ENCODE measurements at regions not wholly inside any gene's neighbourhood (a gene's known extent, or its start where the extent isn't known, plus 50 kb on each side); places are given as distances from the start of the nearest gene placed in this dataset.

GRCh38 chr4:77375866-77376607, 219.0 kb downstream of the CCNG2 start (continued):
- TF ChIP-seq HMGXB3 (CRISPR knock-in tag; IDR thresholded peaks at IDR 0.05; ENCODE audit: borderline replicate concordance) (no peak), ATF7 (IDR thresholded peaks at IDR 0.05) (no peak), ATF7 (CRISPR knock-in tag; IDR thresholded peaks at IDR 0.05) (no peak)

- H3K36me3 ChIP-seq (replicated peaks in 1 of 2; ENCODE audit: control insufficient read depth in 1 of 2, insufficient read depth in 2 of 2, low read length in 2 of 2) = no peaks in the 10 kb centered on the region
- no peak overlapping the region for H3K27ac ChIP-seq (ENCODE audit: extremely low read length, insufficient read depth, low read length)
- intact Hi-C loops (cut with micrococcal nuclease; ENCODE audit: unreplicated experiment) = no loop called here
- ChIA-PET POLR2A (no interaction called here), CTCF (ENCODE audit: low intra/inter-chr PET ratio, low total read pairs) (no interaction called here)
- H3K79me2 ChIP-seq (ENCODE audit: insufficient read depth, low read length) = no peaks in the 10 kb centered on the region
- FAIRE-seq (no peak), ATAC-seq (no peak), DNase-seq (ENCODE audit: low spot score) (no peak)
- H3K9me3 ChIP-seq (ENCODE audit: low read length) = no peaks in the 10 kb centered on the region
- no peak overlapping the region for H3K4me2 ChIP-seq (ENCODE audit: low read depth, low read length)
- H3K9ac ChIP-seq (ENCODE audit: insufficient read depth, low read depth, low read length) = no peak overlapping the region
- H2AFZ ChIP-seq (ENCODE audit: low read length) = no peak overlapping the region
- 38% methylated on average over 8 of the region's 8 CpGs for WGBS (ENCODE audit: low lambda C conversion rate)
- H4K20me1 ChIP-seq (ENCODE audit: insufficient read depth, low read length) = no peaks in the 10 kb centered on the region
- no peak overlapping the region for H3K4me3 ChIP-seq (replicated peaks in 1 of 3; ENCODE audit: insufficient read depth in 1 of 3, low read depth in 2 of 3, low read length in 3 of 3)
- BruUV-seq (replicated peaks) = no TSS peak
- in situ Hi-C loops (cut with HindIII; ENCODE audit: extremely low pct_ligation_motif_present, low pct_unique_long_range_greater_than_20kb) = no loop called here
- 0 out of 5 replicates have a peak, but pooled peaks cover 0 to 6% of the 10 kb centered on the region in 2 experiments for H3K27me3 ChIP-seq (ENCODE audit: control insufficient read depth in 1 of 2, insufficient read depth in 2 of 2, low read length in 2 of 2)
- TF ChIP-seq ATF4 (CRISPR knock-in tag; IDR thresholded peaks at IDR 0.05) = no peak
- no peak for TF ChIP-seq HOXA9 (CRISPR knock-in tag; IDR thresholded peaks at IDR 0.05; ENCODE audit: borderline replicate concordance)
- no peak for TF ChIP-seq HOXA7 (CRISPR knock-in tag; IDR thresholded peaks at IDR 0.05)
- TF ChIP-seq ZSCAN5A (CRISPR knock-in tag; IDR thresholded peaks at IDR 0.05; ENCODE audit: borderline replicate concordance) = no peak
- H3K4me1 ChIP-seq (ENCODE audit: insufficient read depth, low read length) = no peaks in the 10 kb centered on the region
Observed at GRCh38 chr4:77376788-77377460, 219.9 kb downstream of the CCNG2 start.

Data from HepG2 (cell line).